SK-N-SH treated with all-trans-retinoic acid at 6 μM for 48 hours (cell line): ENCODE measurements at regions not wholly inside any gene's neighbourhood (a gene's known extent, or its start where the extent isn't known, plus 50 kb on each side); places are given as distances from the start of the nearest gene placed in this dataset.

Experiments
- ARNTL ChIP-seq: fragments of 450-650 bp; formaldehyde crosslinking; IDR thresholded peaks from 2 replicates; pipeline ENCODE4 v1.5.0; 2020; ENCODE audit warnings: low read depth, mild to moderate bottlenecking, moderate library complexity, borderline replicate concordance
- BACH2 ChIP-seq: fragments of 250-450 bp; sonication (Bioruptor Pico); IDR thresholded peaks from 2 replicates; pipeline ENCODE4 v1.9.0; 2021; ENCODE audit warnings: mild to moderate bottlenecking, borderline replicate concordance
- CREB5 ChIP-seq: fragments of 250-450 bp; sonication (Bioruptor Pico); IDR thresholded peaks from 2 replicates; pipeline ENCODE4 v1.5.1; 2020; ENCODE audit warnings: low read depth, mild to moderate bottlenecking, moderate library complexity
- ESRRG ChIP-seq: fragments of 250-450 bp; sonication (Bioruptor Pico); IDR thresholded peaks from 2 replicates; pipeline ENCODE4 v1.6.1; 2021; ENCODE audit warnings: mild to moderate bottlenecking
- GLIS3 ChIP-seq: fragments of 250-450 bp; sonication (Bioruptor Pico); IDR thresholded peaks from 2 replicates; pipeline ENCODE4 v1.5.0; 2020; ENCODE audit warnings: mild to moderate bottlenecking, moderate library complexity
- OSR1 ChIP-seq: fragments of 250-450 bp; sonication (Bioruptor Pico); IDR thresholded peaks from 2 replicates; pipeline ENCODE4 v1.8.0; 2022; ENCODE audit warnings: moderate library complexity, mild to moderate bottlenecking, inconsistent platforms
- POU6F1 ChIP-seq: fragments of 250-450 bp; sonication (Bioruptor Pico); IDR thresholded peaks from 2 replicates; pipeline ENCODE4 v1.8.0; 2021; ENCODE audit warnings: low read depth, mild to moderate bottlenecking, moderate library complexity, borderline replicate concordance
- RARB ChIP-seq: fragments of 250-450 bp; sonication (Bioruptor Pico); IDR thresholded peaks from 2 replicates; pipeline ENCODE4 v1.8.0; 2021; ENCODE audit warnings: mild to moderate bottlenecking, moderate library complexity
- TOX ChIP-seq: fragments of 250-450 bp; sonication (Bioruptor Pico); IDR thresholded peaks from 2 replicates; pipeline ENCODE4 v1.8.0; 2021; ENCODE audit warnings: mild to moderate bottlenecking, moderate library complexity, borderline replicate concordance
- ZC3H10 ChIP-seq: fragments of 250-450 bp; sonication (Bioruptor Pico); IDR thresholded peaks from 2 replicates; pipeline ENCODE4 v1.5.1; 2021; ENCODE audit warnings: mild to moderate bottlenecking, moderate library complexity
- ZFP3 ChIP-seq: fragments of 250-450 bp; sonication (Bioruptor Pico); IDR thresholded peaks from 2 replicates; pipeline ENCODE4 v1.5.0; 2020; ENCODE audit warnings: mild to moderate bottlenecking, moderate library complexity
- ZFP30 ChIP-seq: fragments of 450-650 bp; formaldehyde crosslinking; IDR thresholded peaks from 2 replicates; pipeline ENCODE4 v1.5.0; 2022; ENCODE audit warnings: mild to moderate bottlenecking, moderate library complexity
- ZNF565 ChIP-seq: fragments of 450-650 bp; formaldehyde crosslinking; conservative IDR thresholded peaks from 2 replicates; pipeline ENCODE4 v1.5.0; 2020; ENCODE audit warnings: low read depth, mild to moderate bottlenecking, moderate library complexity
- ZNF8 ChIP-seq: fragments of 450-650 bp; formaldehyde crosslinking; IDR thresholded peaks from 2 replicates; pipeline ENCODE4 v1.5.0; 2020; ENCODE audit warnings: mild to moderate bottlenecking, moderate library complexity

GRCh38 chrX:44637282-44637681 lies 94.6 kb upstream of the FUNDC1 start:
- TF ChIP-seq GLIS3 (CRISPR knock-in tag) (no peak), RARB (CRISPR knock-in tag) (no peak), ZFP3 (no peak), BACH2 (CRISPR knock-in tag) (no peak), CREB5 (CRISPR knock-in tag) (no peak), ZFP30 (CRISPR knock-in tag) (no peak), POU6F1 (no peak), TOX (CRISPR knock-in tag) (no peak), ZC3H10 (no peak), ZNF565 (no peak), ZNF8 (CRISPR knock-in tag) (no peak), OSR1 (CRISPR knock-in tag) (no peak), ARNTL (CRISPR knock-in tag) (no peak), ESRRG (CRISPR knock-in tag) (no peak)
